A549 (cell line): ENCODE measurements at regions not wholly inside any gene's neighbourhood (a gene's known extent, or its start where the extent isn't known, plus 50 kb on each side); places are given as distances from the start of the nearest gene placed in this dataset.

Source experiments
- ATAC-seq, 2 experiments: fragments of 200-7000 bp in 1 of 2; fragments of >200 bp in 1 of 2; cut with Nextera tagmentation in 1 of 2; cut with Tn5 transposase in 1 of 2; 3 replicates each; pipeline versions ENCODE4 v1.8.0 to v1.9.1; 2018 to 2020; ENCODE audit warnings: mild to moderate bottlenecking in 1 of 2, moderate library complexity in 1 of 2
- CTCF ChIA-PET: fragments of 300-600 bp; sonication (Branson Sonifier 250); formaldehyde crosslinking; extraction: SDS; loops from one replicate; lab custom pipeline; 2021; ENCODE audit warnings: antibody characterized with exemption, inconsistent platforms; lab: Yijun Ruan, JAX
- POLR2A ChIA-PET: fragments of 350-600 bp; formaldehyde crosslinking; extraction: SDS; loops from one replicate; lab custom pipeline; 2021; ENCODE audit warnings: antibody characterized with exemption, inconsistent platforms; lab: Yijun Ruan, JAX
- DNase-seq, 2 experiments: peaks; one replicate each; pipeline versions ENCODE4 v3.0.0 to v3.0.0-alpha.2; 2011 to 2016; ENCODE audit warnings: low read depth in 1 of 2, low spot score in 1 of 2
- FAIRE-seq: peaks from 2 replicates; lab custom pipeline; 2011; peaks lifted over from hg19 to GRCh38; lab: Jason Lieb, UNC
- H3K27ac ChIP-seq, 2 experiments: fragments of >200 bp; sonication (Bioruptor Twin); formaldehyde crosslinking; 3 replicates each; pipeline ENCODE4 v1.5.1; 2016 to 2017
- H3K4me1 ChIP-seq: fragments of >200 bp; sonication (Bioruptor Twin); formaldehyde crosslinking; 3 replicates; pipeline ENCODE4 v1.6.1; 2016
- H3K4me2 ChIP-seq: fragments of >200 bp; sonication (Bioruptor Twin); formaldehyde crosslinking; 3 replicates; pipeline ENCODE4 v1.6.1; 2016
- H3K4me3 ChIP-seq: fragments of >200 bp; sonication (Bioruptor Twin); formaldehyde crosslinking; 3 replicates; pipeline ENCODE4 v1.5.1; 2016
- H3K9me3 ChIP-seq: fragments of >200 bp; sonication (Bioruptor Twin); formaldehyde crosslinking; 3 replicates; pipeline ENCODE4 v1.6.1; 2016
- BHLHE40 ChIP-seq: IDR thresholded peaks from 2 replicates; pipeline ENCODE4 v1.6.1; 2012; ENCODE audit warnings: low read depth, low read length, inconsistent platforms
- EHMT2 ChIP-seq: fragments of 200-600 bp; sonication (generic); IDR thresholded peaks from 2 replicates; pipeline ENCODE4 v1.6.1; 2016; ENCODE audit warnings: antibody characterized with exemption, low read depth, mild to moderate bottlenecking, moderate library complexity
- FOSB ChIP-seq: fragments of 250-450 bp; sonication (Bioruptor Pico); IDR thresholded peaks from 2 replicates; pipeline ENCODE4 v1.5.0; 2020; ENCODE audit warnings: mild to moderate bottlenecking, moderate library complexity
- FOXS1 ChIP-seq: fragments of 250-450 bp; sonication (Bioruptor Pico); IDR thresholded peaks from 2 replicates; pipeline ENCODE4 v1.5.0; 2020; ENCODE audit warnings: mild to moderate bottlenecking, moderate library complexity
- GATA3 ChIP-seq: IDR thresholded peaks from 2 replicates; pipeline ENCODE4 v1.6.1; 2012; ENCODE audit warnings: borderline replicate concordance
- HDAC2 ChIP-seq: fragments of 200-600 bp; sonication (generic); IDR thresholded peaks from 2 replicates; pipeline ENCODE4 v1.6.1; 2016
- HEYL ChIP-seq: fragments of 250-450 bp; sonication (Bioruptor Pico); IDR thresholded peaks from 2 replicates; pipeline ENCODE4 v1.8.0; 2021; ENCODE audit warnings: mild to moderate bottlenecking, moderate library complexity
- HOXA7 ChIP-seq: fragments of 250-450 bp; sonication (Bioruptor Pico); IDR thresholded peaks from 2 replicates; pipeline ENCODE4 v1.5.0; 2020; ENCODE audit warnings: mild to moderate bottlenecking, moderate library complexity
- JUN ChIP-seq, 2 experiments: fragments of >200 bp; sonication (Bioruptor Twin); formaldehyde crosslinking; IDR thresholded peaks; 2 replicates in 1 of 2; 3 replicates in 1 of 2; pipeline ENCODE4 v1.6.1; 2016 to 2017
- JUNB ChIP-seq: fragments of >200 bp; sonication (Bioruptor Twin); formaldehyde crosslinking; IDR thresholded peaks from 2 replicates; pipeline ENCODE4 v1.6.1; 2016
- KDM1A ChIP-seq: fragments of 200-600 bp; sonication (generic); IDR thresholded peaks from 2 replicates; pipeline ENCODE4 v1.6.1; 2016; ENCODE audit warnings: low read depth, mild to moderate bottlenecking
- MAZ ChIP-seq: fragments of 150-350 bp; IDR thresholded peaks from 2 replicates; pipeline ENCODE4 v1.6.1; 2014; ENCODE audit warnings: antibody characterized with exemption, low read depth, low read length, borderline replicate concordance
- MYC ChIP-seq: IDR thresholded peaks from 2 replicates; pipeline ENCODE4 v1.6.1; 2012; ENCODE audit warnings: mild to moderate bottlenecking, inconsistent platforms, low read length, improper control_type of control experiment, borderline replicate concordance
- NFE2L2 ChIP-seq: fragments of 150-350 bp; conservative IDR thresholded peaks from 2 replicates; pipeline ENCODE4 v1.6.1; 2014; ENCODE audit warnings: low read length
- NPAS2 ChIP-seq: fragments of 250-450 bp; sonication (Bioruptor Pico); IDR thresholded peaks from 2 replicates; pipeline ENCODE4 v1.8.0; 2022; ENCODE audit warnings: mild to moderate bottlenecking, moderate library complexity, borderline replicate concordance
- NR3C1 ChIP-seq: fragments of >200 bp; sonication (Bioruptor Twin); formaldehyde crosslinking; IDR thresholded peaks from 3 replicates; pipeline ENCODE4 v1.6.1; 2017
- POLR2A ChIP-seq: IDR thresholded peaks from 2 replicates; pipeline ENCODE4 v1.6.1; 2012; ENCODE audit warnings: mild to moderate bottlenecking, low read length
- RNF2 ChIP-seq: fragments of 200-600 bp; sonication (generic); IDR thresholded peaks from 2 replicates; pipeline ENCODE4 v1.6.1; 2016; ENCODE audit warnings: low read depth, mild to moderate bottlenecking, antibody characterized with exemption, moderate library complexity, borderline replicate concordance
- SREBF2 ChIP-seq: fragments of 450-650 bp; IDR thresholded peaks from 2 replicates; pipeline ENCODE4 v1.6.1; 2014; ENCODE audit warnings: mild to moderate bottlenecking, moderate library complexity
- TFCP2L1 ChIP-seq: fragments of 250-450 bp; sonication (Bioruptor Pico); IDR thresholded peaks from 2 replicates; pipeline ENCODE4 v1.5.0; 2021; ENCODE audit warnings: mild to moderate bottlenecking
- ZSCAN20 ChIP-seq: fragments of 250-450 bp; sonication (Bioruptor Pico); IDR thresholded peaks from 2 replicates; pipeline ENCODE4 v1.8.0; 2022; ENCODE audit warnings: mild to moderate bottlenecking, moderate library complexity
- WGBS: methylation state at CpG from one replicate; pipeline ENCODE4 v1.1.6; 2017; ENCODE audit errors: missing lambda C conversion rate; 5-methylcytosine and 5-hydroxymethylcytosine counted together
- TF ChIP-seq, protein P1 (sequence below): fragments of 250-450 bp; sonication (Bioruptor Pico); IDR thresholded peaks from 2 replicates; pipeline ENCODE4 v1.5.0; 2020; ENCODE audit warnings: low read depth, mild to moderate bottlenecking, moderate library complexity
- TF ChIP-seq, protein P2 (sequence below): fragments of >200 bp; sonication (Bioruptor Twin); formaldehyde crosslinking; IDR thresholded peaks from 2 replicates; pipeline ENCODE4 v1.6.1; 2016
- TF ChIP-seq, protein P3 (sequence below): IDR thresholded peaks from 2 replicates; pipeline ENCODE4 v1.6.1; 2012
- TF ChIP-seq, protein P4 (sequence below): fragments of >200 bp; sonication (Bioruptor Twin); formaldehyde crosslinking; IDR thresholded peaks from 3 replicates; pipeline ENCODE4 v1.6.1; 2016
- TF ChIP-seq, protein P5 (sequence below): fragments of 450-650 bp; IDR thresholded peaks from 2 replicates; pipeline ENCODE4 v1.6.1; 2014; ENCODE audit warnings: antibody characterized with exemption
- TF ChIP-seq, protein P6 (sequence below): fragments of >200 bp; sonication (Bioruptor Twin); formaldehyde crosslinking; IDR thresholded peaks from 3 replicates; pipeline ENCODE4 v1.5.1; 2016

DNA sequence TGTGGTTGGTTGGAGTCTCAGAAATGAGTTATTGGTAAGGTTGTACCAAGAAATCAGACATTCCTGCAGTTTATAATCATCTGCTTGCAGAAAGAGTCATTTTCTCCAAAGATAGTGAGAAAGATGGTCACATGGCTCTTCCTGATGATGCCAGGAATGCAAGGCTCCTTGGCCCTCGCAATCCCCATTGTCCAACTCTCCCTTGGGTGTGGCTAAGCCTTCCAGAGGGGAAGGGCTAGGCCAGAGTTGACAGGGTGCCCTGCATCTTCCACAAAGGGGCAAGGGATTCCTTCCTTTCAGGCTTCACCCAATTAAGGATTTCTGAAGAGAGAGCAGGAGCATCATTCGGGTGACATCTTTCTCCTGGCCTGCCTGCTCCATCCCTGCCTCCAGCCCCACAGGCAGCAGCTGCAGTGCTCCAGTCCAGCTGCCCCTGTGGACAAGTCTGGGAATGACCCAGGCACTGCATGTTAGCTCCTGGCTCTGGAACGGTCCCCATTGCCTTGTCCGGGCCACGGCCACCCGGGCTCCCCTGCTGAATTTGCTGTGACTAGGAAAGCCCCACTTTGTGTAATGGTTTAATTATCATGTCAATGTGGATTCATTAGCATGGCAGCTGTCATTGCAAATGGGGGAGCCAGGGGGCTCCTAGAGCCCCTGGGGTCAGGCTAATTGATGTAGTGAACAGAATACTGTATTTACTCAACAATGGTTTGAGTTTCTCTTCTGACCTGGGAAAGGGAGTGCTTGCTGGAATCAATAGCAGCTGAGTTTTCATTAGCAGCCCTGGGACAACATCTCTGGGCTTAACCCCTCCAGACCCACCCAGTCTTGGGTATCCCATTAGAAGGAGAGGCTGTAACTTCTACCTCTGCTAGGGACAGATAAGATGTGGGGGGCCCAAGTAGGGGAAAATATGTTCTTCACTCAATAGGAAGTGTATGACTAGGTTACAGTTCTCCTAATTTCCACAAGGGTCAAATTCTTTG is 112.6 kb upstream of the TBX20 start:
- no peaks in the 10 kb centered on the region for H3K9me3 ChIP-seq
- no peaks in the 10 kb centered on the region for H3K4me1 ChIP-seq
- CTCF ChIA-PET: no interaction called here
- H3K4me3 ChIP-seq: no peak overlapping the region
- H3K27ac ChIP-seq: no peak overlapping the region
- no peak overlapping the region for H3K4me2 ChIP-seq
- TF ChIP-seq NR3C1 (no peak), RNF2 (no peak), POLR2A (no peak), HOXA7 (CRISPR knock-in tag) (no peak), KDM1A (no peak), MYC (no peak), BHLHE40 (no peak), FOXS1 (no peak), ZSCAN20 (CRISPR knock-in tag) (no peak)
- TF ChIP-seq, protein P1, sequence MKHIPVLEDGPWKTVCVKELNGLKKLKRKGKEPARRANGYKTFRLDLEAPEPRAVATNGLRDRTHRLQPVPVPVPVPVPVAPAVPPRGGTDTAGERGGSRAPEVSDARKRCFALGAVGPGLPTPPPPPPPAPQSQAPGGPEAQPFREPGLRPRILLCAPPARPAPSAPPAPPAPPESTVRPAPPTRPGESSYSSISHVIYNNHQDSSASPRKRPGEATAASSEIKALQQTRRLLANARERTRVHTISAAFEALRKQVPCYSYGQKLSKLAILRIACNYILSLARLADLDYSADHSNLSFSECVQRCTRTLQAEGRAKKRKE (CRISPR knock-in tag): no peak
- TF ChIP-seq, protein P2, sequence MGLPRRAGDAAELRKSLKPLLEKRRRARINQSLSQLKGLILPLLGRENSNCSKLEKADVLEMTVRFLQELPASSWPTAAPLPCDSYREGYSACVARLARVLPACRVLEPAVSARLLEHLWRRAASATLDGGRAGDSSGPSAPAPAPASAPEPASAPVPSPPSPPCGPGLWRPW: no peak
- TF ChIP-seq, protein P3, sequence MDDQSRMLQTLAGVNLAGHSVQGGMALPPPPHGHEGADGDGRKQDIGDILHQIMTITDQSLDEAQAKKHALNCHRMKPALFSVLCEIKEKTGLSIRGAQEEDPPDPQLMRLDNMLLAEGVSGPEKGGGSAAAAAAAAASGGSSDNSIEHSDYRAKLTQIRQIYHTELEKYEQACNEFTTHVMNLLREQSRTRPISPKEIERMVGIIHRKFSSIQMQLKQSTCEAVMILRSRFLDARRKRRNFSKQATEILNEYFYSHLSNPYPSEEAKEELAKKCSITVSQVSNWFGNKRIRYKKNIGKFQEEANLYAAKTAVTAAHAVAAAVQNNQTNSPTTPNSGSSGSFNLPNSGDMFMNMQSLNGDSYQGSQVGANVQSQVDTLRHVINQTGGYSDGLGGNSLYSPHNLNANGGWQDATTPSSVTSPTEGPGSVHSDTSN: no peak
- TF ChIP-seq, all 56 proteins: peak for 0
- DNase-seq: no peak
- WGBS: 51% methylated on average over 5 of the region's 6 CpGs
- FAIRE-seq: no peak
- peak in 1 of 2 experiments; percentile 25; a peak in 1 of 6 replicates for ATAC-seq
- POLR2A ChIA-PET: no interaction called here

DNA sequence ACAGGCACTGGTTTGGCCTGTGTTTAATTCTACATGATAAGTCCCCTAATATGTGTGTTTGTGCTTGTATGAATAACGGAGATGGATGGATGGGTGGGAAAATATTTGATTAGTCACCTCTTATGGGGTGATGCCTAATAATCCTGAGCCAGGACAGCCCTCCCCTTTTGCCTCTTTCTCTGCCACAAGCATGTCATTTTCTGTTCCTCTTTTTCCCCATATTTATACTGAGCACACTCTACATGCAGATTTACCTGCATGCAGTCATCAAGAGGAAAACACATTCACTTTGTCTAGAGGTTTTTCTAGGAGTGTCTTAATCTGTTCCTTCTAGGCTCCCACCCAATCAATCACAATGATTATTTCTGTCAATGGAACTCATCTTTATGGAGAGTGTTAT is 111.6 kb upstream of the TBX20 start:
- TF ChIP-seq FOSB (no peak), NPAS2 (no peak), NFE2L2 (no peak)
- TF ChIP-seq, protein P2: no peak
- 0% methylated on average over 1 of the region's 1 CpG for WGBS
- no peak overlapping the region for H3K4me2 ChIP-seq
- ATAC-seq (no peak), FAIRE-seq (no peak), DNase-seq (no peak)
- ChIA-PET CTCF (no interaction called here), POLR2A (no interaction called here)
- H3K9me3 ChIP-seq: no peaks in the 10 kb centered on the region
- H3K4me3 ChIP-seq: no peak overlapping the region
- H3K4me1 ChIP-seq: no peaks in the 10 kb centered on the region
- no peak overlapping the region for H3K27ac ChIP-seq

DNA sequence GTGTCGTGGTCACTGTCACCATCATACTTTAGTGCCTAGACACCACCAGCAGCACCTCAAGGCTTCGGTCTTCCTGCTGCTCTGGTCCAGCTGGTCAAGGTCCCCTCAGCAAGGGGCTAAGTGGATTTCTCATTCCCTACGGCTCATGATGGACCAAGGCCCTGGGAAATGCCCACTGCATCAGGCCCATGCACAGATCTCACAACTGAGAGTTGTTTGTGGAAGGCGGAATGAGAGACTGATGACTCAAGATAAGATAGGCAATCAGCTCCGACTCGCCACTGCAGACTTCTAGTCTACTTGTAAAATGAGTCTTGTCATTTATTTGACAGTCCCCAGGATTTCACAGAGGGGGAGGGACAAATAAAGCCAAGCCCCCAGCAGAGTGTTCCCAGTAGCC is 108.4 kb upstream of the TBX20 start:
- ChIA-PET POLR2A (no interaction called here), CTCF (no interaction called here)
- no peak overlapping the region for H3K27ac ChIP-seq
- TF ChIP-seq BHLHE40: no peak
- TF ChIP-seq TFCP2L1 (CRISPR knock-in tag): no peak
- TF ChIP-seq, protein P4, sequence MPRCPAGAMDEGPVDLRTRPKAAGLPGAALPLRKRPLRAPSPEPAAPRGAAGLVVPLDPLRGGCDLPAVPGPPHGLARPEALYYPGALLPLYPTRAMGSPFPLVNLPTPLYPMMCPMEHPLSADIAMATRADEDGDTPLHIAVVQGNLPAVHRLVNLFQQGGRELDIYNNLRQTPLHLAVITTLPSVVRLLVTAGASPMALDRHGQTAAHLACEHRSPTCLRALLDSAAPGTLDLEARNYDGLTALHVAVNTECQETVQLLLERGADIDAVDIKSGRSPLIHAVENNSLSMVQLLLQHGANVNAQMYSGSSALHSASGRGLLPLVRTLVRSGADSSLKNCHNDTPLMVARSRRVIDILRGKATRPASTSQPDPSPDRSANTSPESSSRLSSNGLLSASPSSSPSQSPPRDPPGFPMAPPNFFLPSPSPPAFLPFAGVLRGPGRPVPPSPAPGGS: no peak
- no peak for TF ChIP-seq GATA3
- TF ChIP-seq, protein P5, sequence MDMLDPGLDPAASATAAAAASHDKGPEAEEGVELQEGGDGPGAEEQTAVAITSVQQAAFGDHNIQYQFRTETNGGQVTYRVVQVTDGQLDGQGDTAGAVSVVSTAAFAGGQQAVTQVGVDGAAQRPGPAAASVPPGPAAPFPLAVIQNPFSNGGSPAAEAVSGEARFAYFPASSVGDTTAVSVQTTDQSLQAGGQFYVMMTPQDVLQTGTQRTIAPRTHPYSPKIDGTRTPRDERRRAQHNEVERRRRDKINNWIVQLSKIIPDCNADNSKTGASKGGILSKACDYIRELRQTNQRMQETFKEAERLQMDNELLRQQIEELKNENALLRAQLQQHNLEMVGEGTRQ: no peak
- TF ChIP-seq SREBF2: no peak
- TF ChIP-seq POLR2A: no peak
- TF ChIP-seq HEYL (CRISPR knock-in tag): no peak
- TF ChIP-seq JUNB: no peak
- no peak for TF ChIP-seq EHMT2
- TF ChIP-seq HDAC2: no peak
- TF ChIP-seq, protein P6, sequence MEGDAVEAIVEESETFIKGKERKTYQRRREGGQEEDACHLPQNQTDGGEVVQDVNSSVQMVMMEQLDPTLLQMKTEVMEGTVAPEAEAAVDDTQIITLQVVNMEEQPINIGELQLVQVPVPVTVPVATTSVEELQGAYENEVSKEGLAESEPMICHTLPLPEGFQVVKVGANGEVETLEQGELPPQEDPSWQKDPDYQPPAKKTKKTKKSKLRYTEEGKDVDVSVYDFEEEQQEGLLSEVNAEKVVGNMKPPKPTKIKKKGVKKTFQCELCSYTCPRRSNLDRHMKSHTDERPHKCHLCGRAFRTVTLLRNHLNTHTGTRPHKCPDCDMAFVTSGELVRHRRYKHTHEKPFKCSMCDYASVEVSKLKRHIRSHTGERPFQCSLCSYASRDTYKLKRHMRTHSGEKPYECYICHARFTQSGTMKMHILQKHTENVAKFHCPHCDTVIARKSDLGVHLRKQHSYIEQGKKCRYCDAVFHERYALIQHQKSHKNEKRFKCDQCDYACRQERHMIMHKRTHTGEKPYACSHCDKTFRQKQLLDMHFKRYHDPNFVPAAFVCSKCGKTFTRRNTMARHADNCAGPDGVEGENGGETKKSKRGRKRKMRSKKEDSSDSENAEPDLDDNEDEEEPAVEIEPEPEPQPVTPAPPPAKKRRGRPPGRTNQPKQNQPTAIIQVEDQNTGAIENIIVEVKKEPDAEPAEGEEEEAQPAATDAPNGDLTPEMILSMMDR: no peak
- TF ChIP-seq JUN (IDR thresholded peaks at IDR 0.05): no peak
- no peak for TF ChIP-seq MAZ
- no peak for TF ChIP-seq HOXA7 (CRISPR knock-in tag)
- no peak for TF ChIP-seq MYC
- ATAC-seq (no peak), FAIRE-seq (no peak), DNase-seq (no peak)
- 30% methylated on average over 6 of the region's 6 CpGs for WGBS
- no peak overlapping the region for H3K4me2 ChIP-seq
- no peak overlapping the region for H3K4me3 ChIP-seq
- H3K4me1 ChIP-seq: no peaks in the 10 kb centered on the region
- H3K9me3 ChIP-seq: peaks cover 6% of the 10 kb centered on the region; the same call in 1 of the 3 replicates
